Limb (tissue), 2 donors: ENCODE measurements at regions not wholly inside any gene's neighbourhood (a gene's known extent, or its start where the extent isn't known, plus 50 kb on each side); places are given as distances from the start of the nearest gene placed in this dataset.

Source experiments
- DNase-seq, 2 donors: peaks; one replicate each; pipeline ENCODE4 v3.0.0-alpha.2; 2016; ENCODE audit errors: extremely low spot score in 2 of 2

DNA sequence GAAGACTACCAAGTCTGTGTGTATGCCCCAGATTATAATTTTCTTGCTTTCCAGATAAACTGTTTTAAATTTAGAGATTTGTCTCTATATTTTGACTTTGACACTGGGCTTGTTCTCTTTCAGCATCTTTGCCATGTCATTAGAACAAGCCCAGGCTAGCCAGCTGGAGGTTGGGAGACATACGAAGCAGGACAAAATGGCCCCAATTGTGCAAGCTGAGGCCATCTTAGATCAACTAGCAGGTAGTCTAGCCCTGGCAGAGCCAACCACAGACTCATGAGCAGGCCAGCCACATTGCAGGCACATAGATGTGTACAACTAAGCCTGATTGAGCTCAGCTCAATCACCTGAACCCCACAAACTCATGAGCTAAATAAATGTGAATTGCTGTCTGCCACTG lies 321.4 kb downstream of the ATP23 start:
- DNase-seq = no peak

GRCh38 chr12:58263816-58264215 lies 322.4 kb downstream of the ATP23 start:
- no peak for DNase-seq

- peak in 1 of 2 donors; percentile 51 for DNase-seq
Measured at GRCh38 chr12:58268069-58268468, 326.7 kb downstream of the ATP23 start.

DNA sequence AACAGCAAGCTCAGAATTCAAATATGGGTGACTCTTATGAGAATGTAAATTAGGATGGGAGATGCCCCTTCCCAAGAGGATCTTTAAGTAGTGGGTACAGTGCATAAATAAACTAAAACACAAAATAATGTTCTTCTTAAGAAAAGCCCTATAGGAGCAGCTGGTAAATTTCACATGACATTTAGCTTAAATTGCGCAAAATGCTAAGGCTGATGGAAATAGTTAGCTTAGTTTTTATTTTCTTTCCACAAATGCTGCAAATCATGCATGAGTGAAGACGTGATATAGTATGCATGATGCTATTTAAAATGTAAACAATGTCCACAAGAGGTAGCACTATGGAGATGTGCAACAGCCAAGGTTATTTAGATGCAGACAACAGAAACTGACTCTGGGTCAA lies 328.1 kb downstream of the ATP23 start:
- DNase-seq = no peak

DNA sequence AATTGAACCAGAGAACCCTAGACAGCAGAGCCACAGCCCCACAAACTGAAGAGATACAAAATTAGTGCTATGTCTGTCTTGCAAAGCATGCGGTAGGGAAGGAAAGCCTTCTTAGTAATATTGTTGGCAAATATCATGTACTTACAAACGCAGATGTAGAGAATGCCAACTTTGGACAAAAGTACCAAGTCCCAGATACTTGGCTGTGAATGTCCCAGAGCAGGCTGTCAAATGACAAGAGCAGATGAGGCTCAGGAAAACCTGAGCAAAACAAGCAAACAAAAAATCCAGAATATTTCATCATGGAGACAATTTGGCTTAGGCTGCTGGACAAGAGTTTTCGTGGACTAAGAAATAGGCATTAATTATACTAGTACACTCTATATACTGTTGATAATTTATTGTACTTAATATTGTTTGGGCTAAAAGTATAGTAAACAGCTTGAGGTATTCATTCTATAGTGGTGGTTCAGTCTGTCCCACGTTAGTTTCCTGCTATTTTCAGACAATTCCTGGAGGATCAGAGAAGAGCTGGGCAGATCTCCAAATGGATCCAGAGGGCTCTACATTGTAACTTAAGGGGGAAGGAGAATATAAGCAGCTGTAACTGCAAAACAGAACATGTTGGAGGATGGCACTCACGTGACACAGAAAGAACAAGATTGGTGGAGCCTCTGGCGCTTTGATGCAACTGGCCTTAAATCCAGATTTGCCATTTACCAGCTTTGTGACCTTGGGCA lies 329.8 kb downstream of the ATP23 start:
- no peak for DNase-seq

GRCh38 chr12:58272461-58272860 lies 331.1 kb downstream of the ATP23 start:
- no peak for DNase-seq

DNA sequence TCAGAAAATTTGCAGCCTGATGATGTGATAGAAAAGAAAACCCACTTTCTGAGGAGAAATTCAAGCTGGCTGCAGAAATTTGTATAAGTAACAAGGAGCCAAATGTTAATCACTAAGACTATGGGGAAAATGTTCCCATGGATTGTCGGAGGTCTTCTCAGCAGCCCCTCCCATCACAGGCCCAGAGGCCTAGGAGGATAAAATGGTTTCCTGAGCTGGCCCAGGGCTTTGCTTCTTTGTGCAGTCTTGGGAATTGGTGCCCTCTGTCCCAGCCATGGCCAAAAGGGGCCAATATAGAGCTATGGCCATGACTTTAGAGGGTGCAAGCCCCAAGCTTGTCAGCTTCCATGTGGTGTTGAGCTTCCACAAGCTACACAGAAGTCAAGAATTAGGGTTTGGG lies 335.9 kb downstream of the ATP23 start:
- DNase-seq = no peak

- no peak for DNase-seq
Measured at GRCh38 chr12:58283553-58283952, 342.2 kb downstream of the ATP23 start.

DNA sequence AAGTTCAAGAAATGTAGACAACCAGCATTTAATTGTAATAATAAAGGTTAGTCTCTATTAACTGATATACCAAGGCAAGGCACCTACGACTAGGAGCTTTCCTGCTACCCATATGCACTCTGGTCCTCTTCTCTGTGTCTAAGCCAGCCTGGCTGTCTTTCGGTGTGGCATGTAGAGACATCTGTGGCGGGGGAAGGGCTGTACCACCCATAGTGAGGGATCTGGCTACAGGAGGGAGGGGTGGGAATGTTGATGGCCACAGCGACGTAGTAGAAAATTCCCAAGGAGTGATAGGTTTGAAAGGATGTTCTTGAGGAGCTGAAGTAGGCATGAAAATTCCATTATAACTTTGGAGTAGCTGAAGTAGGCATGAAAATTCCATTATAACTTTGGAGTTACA lies 344.2 kb downstream of the ATP23 start:
- DNase-seq = no peak

- DNase-seq = no peak
Measured at GRCh38 chr12:58286353-58286752, 345.0 kb downstream of the ATP23 start.

- DNase-seq = peak; percentile 65 to 68
Measured at GRCh38 chr12:58288190-58288589, 346.8 kb downstream of the ATP23 start.

- DNase-seq = no peak
Measured at GRCh38 chr12:58291106-58291505, 349.7 kb downstream of the ATP23 start.

DNA sequence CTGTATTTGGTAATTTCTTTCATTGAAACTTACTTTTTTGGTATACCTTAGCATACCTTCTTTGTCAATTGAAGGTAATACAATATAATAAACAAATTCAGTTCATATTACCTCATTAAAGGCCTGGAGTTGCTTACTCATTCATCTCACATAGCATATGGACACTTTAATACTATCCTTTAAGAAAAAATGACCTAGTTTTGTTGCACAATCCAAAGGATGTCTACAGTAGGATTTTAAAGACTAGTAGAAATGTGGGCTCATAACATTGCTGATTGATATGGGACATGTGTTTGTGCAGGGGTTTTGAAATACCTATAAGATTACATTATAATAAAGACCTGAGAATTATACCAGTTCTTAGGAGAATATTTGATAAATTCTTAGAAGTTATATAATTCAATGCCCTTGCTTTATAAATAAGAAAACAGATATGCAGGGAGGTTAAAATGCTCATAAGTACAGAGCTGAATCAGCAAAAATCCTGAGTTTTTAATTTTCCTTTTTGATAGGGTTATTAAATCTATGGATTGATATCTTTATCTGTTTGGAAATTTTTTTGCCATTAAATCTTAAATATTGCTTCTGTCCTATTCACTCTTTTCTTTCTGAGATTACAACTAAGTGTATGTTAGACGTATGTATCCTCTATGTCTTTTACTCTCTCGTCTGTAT lies 352.1 kb downstream of the ATP23 start:
- no peak for DNase-seq

- no peak for DNase-seq
Measured at GRCh38 chr12:58295268-58295667, 353.9 kb downstream of the ATP23 start.

- DNase-seq = no peak
Measured at GRCh38 chr12:58296863-58297262, 355.5 kb downstream of the ATP23 start.

DNA sequence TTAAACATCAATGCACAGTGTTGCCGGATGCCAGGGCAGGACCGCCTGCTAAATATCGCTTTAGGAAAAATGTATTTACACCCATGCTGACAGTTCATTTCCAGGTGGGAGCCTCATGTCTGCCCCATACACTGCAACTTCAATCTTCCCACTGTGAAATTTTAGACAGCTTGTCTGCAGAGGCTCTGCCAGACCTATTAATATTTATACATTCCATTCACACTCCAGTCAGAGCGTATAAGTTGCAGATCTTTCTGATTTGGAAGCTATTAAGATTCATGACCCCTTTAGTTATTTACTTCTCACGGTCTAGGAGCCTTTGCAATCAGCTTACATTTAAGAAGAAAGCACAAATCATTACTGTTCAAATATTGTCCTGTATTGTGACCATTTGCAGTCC lies 357.4 kb downstream of the ATP23 start:
- no peak for DNase-seq

DNA sequence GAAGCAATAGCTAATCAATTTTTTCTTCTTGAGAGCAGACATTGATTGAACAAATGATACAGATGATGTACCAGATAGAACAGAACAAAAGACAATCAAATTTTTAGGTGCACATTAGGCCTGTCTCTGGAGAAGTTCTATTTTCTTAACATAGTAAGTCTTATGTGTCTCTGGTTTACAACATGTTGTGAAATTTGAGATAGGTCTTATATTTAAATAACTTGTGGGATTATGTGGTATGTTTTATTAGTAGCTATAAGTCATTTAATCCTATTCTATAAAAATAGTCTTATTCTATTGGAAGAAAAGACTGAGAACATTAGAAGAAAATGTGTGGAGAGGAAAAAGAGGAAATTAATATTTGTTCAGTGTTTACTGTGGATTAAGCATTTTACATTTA lies 358.0 kb downstream of the ATP23 start:
- no peak for DNase-seq

GRCh38 chr12:58301038-58301729 lies 359.8 kb downstream of the ATP23 start:
- DNase-seq = no peak

DNA sequence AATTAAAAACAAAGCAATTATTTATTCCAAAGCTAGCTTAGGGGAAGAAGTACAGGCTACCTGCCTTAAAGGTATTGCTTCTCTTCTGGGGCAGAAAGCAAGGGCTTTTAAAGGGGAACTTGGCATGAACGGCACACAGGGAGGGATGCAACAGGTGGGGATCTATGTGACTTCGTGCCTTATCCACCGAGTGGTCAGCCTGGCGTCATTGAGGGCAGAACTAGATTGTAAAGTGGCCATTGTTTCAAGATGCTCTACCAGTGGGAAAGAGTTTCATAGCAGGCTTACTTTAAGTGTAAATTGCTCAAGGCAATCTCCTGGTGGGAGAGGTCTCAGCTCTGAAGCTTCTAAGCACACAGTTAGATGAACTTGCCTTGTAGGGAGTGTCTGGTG lies 360.4 kb downstream of the ATP23 start:
- no peak for DNase-seq

DNA sequence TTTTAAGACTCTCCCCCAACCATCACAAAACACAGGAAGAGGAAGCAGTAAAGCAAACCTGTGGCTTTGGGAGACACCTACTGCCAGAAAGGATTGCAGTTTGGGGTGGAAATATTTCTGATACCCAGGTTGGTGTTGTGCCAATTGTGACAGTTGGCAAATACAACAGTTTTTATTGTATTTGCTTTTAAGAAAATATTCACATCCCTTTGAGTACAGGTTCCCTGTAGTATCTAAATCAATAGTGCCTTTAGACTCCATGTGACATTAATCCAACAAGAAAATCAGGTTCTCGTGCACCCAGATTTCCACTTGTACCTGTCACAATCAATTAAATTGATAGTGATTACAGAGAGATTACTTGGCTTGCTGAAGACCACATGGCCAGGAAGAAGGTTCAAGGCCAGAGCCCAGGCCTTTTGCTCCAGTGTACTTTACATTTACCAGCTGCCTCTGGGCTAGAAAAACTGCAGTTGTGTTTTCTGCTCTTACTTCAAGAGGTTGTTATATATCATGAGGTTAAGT lies 361.2 kb downstream of the ATP23 start:
- no peak for DNase-seq

DNA sequence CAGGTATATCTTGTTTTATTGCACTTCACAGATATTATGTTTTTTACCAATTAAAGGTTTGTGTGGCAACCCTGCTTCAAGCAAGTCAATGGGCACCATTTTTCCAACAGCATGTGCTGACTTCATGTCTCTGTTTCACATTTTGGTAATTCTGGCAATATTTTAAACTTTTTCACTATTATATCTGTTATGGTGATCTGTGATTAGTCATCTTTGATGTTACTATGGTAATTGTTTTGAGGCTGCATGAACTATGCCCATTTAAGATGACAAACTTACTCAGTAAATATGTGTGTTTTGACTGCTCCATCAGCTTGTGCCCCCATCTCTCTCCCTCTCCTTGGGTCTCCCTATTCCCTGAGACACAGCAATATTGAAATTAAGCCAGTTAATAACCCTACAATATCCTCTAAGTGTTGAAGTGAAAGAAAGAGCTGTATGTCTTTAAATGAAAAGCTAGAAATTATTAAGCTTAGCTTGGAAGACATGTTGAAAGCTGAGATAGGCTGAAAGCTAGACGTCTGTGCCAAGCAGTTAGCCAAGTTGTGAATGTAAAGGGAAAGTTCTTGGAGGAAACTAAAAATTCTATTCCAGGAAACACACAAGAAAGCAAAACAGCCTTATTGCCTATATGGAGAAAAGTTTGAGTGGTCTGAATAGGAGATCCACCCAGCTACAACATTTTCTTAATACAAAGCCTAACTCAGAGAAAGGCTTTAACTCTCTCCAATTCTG lies 365.1 kb downstream of the ATP23 start:
- DNase-seq = no peak

DNA sequence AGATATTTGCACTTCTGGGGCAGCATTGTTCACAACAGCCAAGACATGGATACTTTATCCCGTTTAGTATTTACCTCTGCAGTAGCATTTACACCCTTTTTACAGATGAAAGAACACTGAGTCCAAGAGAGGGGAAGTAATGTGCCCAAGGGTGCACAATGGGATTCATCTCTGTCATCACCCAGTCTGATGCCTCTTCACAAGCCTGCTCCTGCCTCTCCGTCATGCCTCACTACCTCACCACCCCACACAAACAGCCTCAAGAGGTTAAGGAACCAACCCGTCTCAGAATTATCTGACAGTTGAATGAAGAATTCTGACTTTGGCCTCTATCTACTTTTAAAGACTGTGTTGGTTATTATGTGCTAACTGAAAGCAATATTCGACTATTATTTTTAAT lies 368.4 kb downstream of the ATP23 start:
- DNase-seq = no peak
